HepG2 (cell line): ENCODE measurements at regions not wholly inside any gene's neighbourhood (a gene's known extent, or its start where the extent isn't known, plus 50 kb on each side); places are given as distances from the start of the nearest gene placed in this dataset.

Experiments
- ATAC-seq: fragments of 200-7000 bp; cut with Tn5 transposase; 3 replicates; pipeline ENCODE4 v1.9.1; 2020; ENCODE audit warnings: mild to moderate bottlenecking, moderate library complexity
- BruUV-seq: library from RNA; stranded (reverse); fragments of 400-500 nt; replicated peaks from 2 replicates; lab custom pipeline; 2021; lab: Mats Ljungman, UMichigan
- CTCF ChIA-PET: fragments of 300-600 bp; formaldehyde crosslinking; extraction: SDS; loops from one replicate; lab custom pipeline; 2021; ENCODE audit warnings: low total read pairs, inconsistent platforms, low intra/inter-chr PET ratio; lab: Yijun Ruan, JAX
- POLR2A ChIA-PET: fragments of 350-600 bp; sonication (Branson Sonifier 250); formaldehyde crosslinking; loops from one replicate; lab custom pipeline; 2020; ENCODE audit warnings: antibody characterized with exemption, inconsistent platforms; lab: Yijun Ruan, JAX
- DNase-seq: peaks from one replicate; pipeline ENCODE4 v3.0.0-alpha.2; 2015; ENCODE audit warnings: low spot score
- FAIRE-seq: peaks from 3 replicates; lab custom pipeline; 2011; peaks lifted over from hg19 to GRCh38; lab: Jason Lieb, UNC
- H2AFZ ChIP-seq: one replicate; pipeline ENCODE4 v1.6.1; 2011; ENCODE audit warnings: low read length, inconsistent platforms
- H3K27ac ChIP-seq: fragments of 300-600 bp; 3 replicates; pipeline ENCODE4 v1.8.0; 2011; ENCODE audit warnings: mixed run types, mild to moderate bottlenecking, mixed read lengths, low read length, inconsistent platforms; ENCODE audit not compliant: insufficient read depth; ENCODE audit errors: extremely low read length
- H3K27me3 ChIP-seq, 2 experiments: fragments of 200-600 bp in 1 of 2; 2 replicates in 1 of 2; 3 replicates in 1 of 2; pipeline versions ENCODE4 v1.6.0 to v1.8.0; 2011; ENCODE audit warnings: low read length in 2 of 2, mild to moderate bottlenecking in 2 of 2, moderate library complexity in 2 of 2, inconsistent platforms in 1 of 2; ENCODE audit not compliant: insufficient read depth in 2 of 2, control insufficient read depth in 1 of 2
- H3K36me3 ChIP-seq, 2 experiments: fragments of 200-600 bp in 1 of 2; replicated peaks in 1 of 2; 2 replicates in 1 of 2; 3 replicates in 1 of 2; pipeline versions ENCODE4 v1.5.1 to v1.8.0; 2011; ENCODE audit warnings: low read length in 2 of 2, inconsistent platforms in 1 of 2; ENCODE audit not compliant: insufficient read depth in 2 of 2, control insufficient read depth in 1 of 2
- H3K4me1 ChIP-seq: 2 replicates; pipeline ENCODE4 v1.5.1; 2012; ENCODE audit warnings: low read length, inconsistent platforms; ENCODE audit not compliant: insufficient read depth
- H3K4me2 ChIP-seq: 2 replicates; pipeline ENCODE4 v1.6.0; 2011; ENCODE audit warnings: low read depth, low read length, inconsistent platforms
- H3K4me3 ChIP-seq, 3 experiments: fragments of 200-600 bp in 1 of 3; sonication (generic), shearing (Covaris generic) in 1 of 3; replicated peaks in 1 of 3; 2 replicates each; pipeline ENCODE4 v1.5.1; 2011 to 2016; ENCODE audit warnings: low read length in 3 of 3, inconsistent platforms in 2 of 3, low read depth in 2 of 3, mild to moderate bottlenecking in 2 of 3, control low read depth in 1 of 3, mixed read lengths in 1 of 3; ENCODE audit not compliant: insufficient read depth in 1 of 3
- H3K79me2 ChIP-seq: one replicate; pipeline ENCODE4 v1.6.1; 2011; ENCODE audit warnings: low read length, inconsistent platforms; ENCODE audit not compliant: insufficient read depth
- H3K9ac ChIP-seq: 2 replicates; pipeline ENCODE4 v1.6.0; 2011; ENCODE audit warnings: mild to moderate bottlenecking, low read depth, low read length, inconsistent platforms; ENCODE audit not compliant: insufficient read depth
- H3K9me3 ChIP-seq: 2 replicates; pipeline ENCODE4 v1.5.1; 2012; ENCODE audit warnings: mild to moderate bottlenecking, low read length
- H4K20me1 ChIP-seq: 2 replicates; pipeline ENCODE4 v1.6.0; 2011; ENCODE audit warnings: inconsistent platforms, mild to moderate bottlenecking, low read length, moderate library complexity; ENCODE audit not compliant: insufficient read depth
- AGO2 ChIP-seq: fragments of 200-400 bp; formaldehyde crosslinking; optimal IDR thresholded peaks from 2 replicates; pipeline ENCODE3; 2017; ENCODE audit warnings: mild to moderate bottlenecking, low read depth, low read length, moderate library complexity
- AHDC1 ChIP-seq: sonication (generic); formaldehyde crosslinking; IDR thresholded peaks from 2 replicates; pipeline ENCODE4 v1.5.1; 2020; ENCODE audit warnings: mild to moderate bottlenecking, missing genetic modification reagents, borderline replicate concordance
- HNRNPH1 ChIP-seq: fragments of 200-400 bp; formaldehyde crosslinking; optimal IDR thresholded peaks from 2 replicates; pipeline ENCODE3; 2017; ENCODE audit warnings: mild to moderate bottlenecking, low read depth, low read length
- HNRNPUL1 ChIP-seq: fragments of 200-400 bp; formaldehyde crosslinking; IDR thresholded peaks from 2 replicates; pipeline ENCODE4 v1.6.1; 2017; ENCODE audit warnings: low read depth, mild to moderate bottlenecking, low read length, moderate library complexity
- MTF2 ChIP-seq: sonication (generic); formaldehyde crosslinking; IDR thresholded peaks from 2 replicates; pipeline ENCODE4 v1.5.0; 2020; ENCODE audit warnings: missing genetic modification reagents, borderline replicate concordance
- YEATS2 ChIP-seq: sonication (generic); formaldehyde crosslinking; IDR thresholded peaks from 2 replicates; pipeline ENCODE4 v1.4.0; 2020; ENCODE audit warnings: missing genetic modification reagents, borderline replicate concordance
- ZBTB42 ChIP-seq: sonication (generic); formaldehyde crosslinking; IDR thresholded peaks from 2 replicates; pipeline ENCODE4 v1.5.0; 2020; ENCODE audit warnings: mild to moderate bottlenecking, missing genetic modification reagents
- ZNF121 ChIP-seq: sonication (generic); formaldehyde crosslinking; IDR thresholded peaks from 2 replicates; pipeline ENCODE4 v1.5.0; 2020; ENCODE audit warnings: mild to moderate bottlenecking, missing genetic modification reagents
- ZNF367 ChIP-seq: sonication (generic); formaldehyde crosslinking; IDR thresholded peaks from 2 replicates; pipeline ENCODE4 v1.4.0; 2020; ENCODE audit warnings: missing genetic modification reagents, borderline replicate concordance
- ZNF609 ChIP-seq: sonication (generic); formaldehyde crosslinking; IDR thresholded peaks from 2 replicates; pipeline ENCODE4 v1.4.0; 2020; ENCODE audit warnings: mild to moderate bottlenecking, missing genetic modification reagents, borderline replicate concordance
- ZNF777 ChIP-seq: sonication (generic); formaldehyde crosslinking; IDR thresholded peaks from 2 replicates; pipeline ENCODE4 v1.4.0; 2020; ENCODE audit warnings: missing genetic modification reagents
- WGBS: methylation state at CpG from one replicate; pipeline ENCODE4 v1.1.6; 2017; ENCODE audit warnings: low lambda C conversion rate; 5-methylcytosine and 5-hydroxymethylcytosine counted together
- in situ Hi-C: cut with HindIII; loops from 2 replicates; pipeline ENCODE4 v1.10.0; 2017; ENCODE audit warnings: low pct_unique_long_range_greater_than_20kb; ENCODE audit not compliant: extremely low pct_ligation_motif_present
- intact Hi-C: fragments of 100-400 bp; cut with micrococcal nuclease; formaldehyde crosslinking; loops from one replicate; pipeline ENCODE4 v1.10.0; 2022; ENCODE audit not compliant: unreplicated experiment

DNA sequence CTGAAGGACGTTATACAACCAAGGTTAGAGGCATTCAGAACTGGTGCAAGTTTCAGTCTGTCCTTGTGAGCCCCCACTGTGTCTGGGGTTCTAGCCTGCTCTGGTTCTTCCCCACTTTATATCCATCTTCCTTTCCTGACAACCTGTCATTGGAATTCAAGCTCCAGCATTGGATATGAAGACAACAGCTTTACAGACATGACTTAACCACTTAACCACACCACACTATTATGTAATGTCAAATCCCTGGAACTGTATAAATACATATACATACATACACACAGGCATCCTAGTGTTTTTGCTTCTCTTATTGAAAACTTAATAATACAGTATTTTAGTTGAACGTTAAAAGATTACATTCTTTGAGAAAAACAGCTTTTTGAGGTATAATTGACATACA, 217.9 kb upstream of the SGK1 start (continued):
- TF ChIP-seq YEATS2 (CRISPR knock-in tag) (no peak), AHDC1 (CRISPR knock-in tag) (no peak)

- CTCF ChIA-PET: no interaction called here
- no peaks in the 10 kb centered on the region for H3K36me3 ChIP-seq
- H3K4me1 ChIP-seq: peaks cover 13% of the 10 kb centered on the region
- no peak overlapping the region for H2AFZ ChIP-seq
- in situ Hi-C loops: no loop called here
- H4K20me1 ChIP-seq: no peaks in the 10 kb centered on the region
- H3K9ac ChIP-seq: no peak overlapping the region
- 53% methylated on average over 2 of the region's 2 CpGs for whole genome bisulfite sequencing
- TF ChIP-seq MTF2 (CRISPR knock-in tag) (no peak), ZNF609 (CRISPR knock-in tag) (no peak), HNRNPUL1 (no peak), ZNF777 (CRISPR knock-in tag) (no peak), ZBTB42 (CRISPR knock-in tag) (no peak), ZNF367 (CRISPR knock-in tag) (no peak), AGO2 (no peak), ZNF121 (CRISPR knock-in tag) (no peak), HNRNPH1 (no peak)
- TF ChIP-seq, all 625 proteins: peak for 0
- Histone ChIP-seq H3K27me3 (no peaks in the 10 kb centered on the region), H3K4me3 (no peak overlapping the region), H3K79me2 (no peaks in the 10 kb centered on the region), H3K27ac (no peak overlapping the region), H3K9me3 (no peaks in the 10 kb centered on the region), H3K4me2 (no peak overlapping the region)
- POLR2A ChIA-PET: no interaction called here
- no TSS peak for BruUV-seq
- DNase-seq (no peak), FAIRE-seq (no peak), ATAC-seq (no peak)
- intact Hi-C loops: no loop called here
Measured at GRCh38 chr6:134534708-134535149, 216.8 kb upstream of the SGK1 start.
